Right lobe of liver (tissue), 6 donors: ENCODE measurements at regions not wholly inside any gene's neighbourhood (a gene's known extent, or its start where the extent isn't known, plus 50 kb on each side); places are given as distances from the start of the nearest gene placed in this dataset.
A peak's percentile ranks its signal among the peaks of the same experiment; 100 is the strongest.

ENCODE experiments used
- ATAC-seq, 4 donors: fragments of 200-7000 bp; cut with Tn5 transposase; one replicate each; pipeline ENCODE4 v1.9.1; 2020; ENCODE audit warnings: mild to moderate bottlenecking in 4 of 4, moderate library complexity in 4 of 4
- DNase-seq, 3 donors: peaks; one replicate each; pipeline ENCODE4 v3.0.0-alpha.2; 2020
- H3K27ac ChIP-seq, 3 donors: fragments of 200-600 bp; one replicate each; pipeline ENCODE4 v1.8.0; 2022
- H3K27me3 ChIP-seq, 2 donors: fragments of 200-600 bp; one replicate each; pipeline ENCODE4 v1.8.0; 2022
- H3K36me3 ChIP-seq, 4 donors: fragments of 200-600 bp; sonication (generic) in 1 of 4; one replicate each; pipeline versions ENCODE4 v1.5.1 to v1.8.0; 2017 to 2022; ENCODE audit warnings: control low read depth in 1 of 4
- H3K4me1 ChIP-seq, 4 donors: fragments of 200-600 bp; sonication (generic) in 1 of 4; one replicate each; pipeline versions ENCODE4 v1.5.1 to v1.8.0; 2017 to 2022; ENCODE audit warnings: control low read depth in 1 of 4
- H3K4me3 ChIP-seq, 3 donors: fragments of 200-600 bp; one replicate each; pipeline ENCODE4 v1.8.0; 2022
- H3K9me3 ChIP-seq, 4 donors: fragments of 200-600 bp; sonication (generic) in 1 of 4; one replicate each; pipeline versions ENCODE4 v1.5.1 to v1.8.0; 2017 to 2022; ENCODE audit warnings: control low read depth in 1 of 4
- POLR2A ChIP-seq: fragments of 450-650 bp; IDR thresholded peaks from one replicate; pipeline ENCODE4 v1.6.1; 2017; ENCODE audit warnings: antibody characterized with exemption, mild to moderate bottlenecking
- WGBS: methylation state at CpG from one replicate; pipeline ENCODE4 v1.1.6; 2018; ENCODE audit warnings: low coverage, low lambda C conversion rate; ENCODE audit not compliant: insufficient coverage; ENCODE audit errors: missing lambda C conversion rate; 5-methylcytosine and 5-hydroxymethylcytosine counted together
- intact Hi-C, 2 donors: fragments of 100-400 bp; cut with DNase I; formaldehyde crosslinking; loops; one replicate each; pipeline versions ENCODE4 v1.11.2 to v1.14.1; 2022
- TF ChIP-seq, protein P1 (sequence below), 4 donors: fragments of 200-600 bp in 3 of 4; fragments of 450-650 bp in 1 of 4; IDR thresholded peaks; one replicate each; pipeline versions ENCODE4 v1.5.1 to v1.8.0; 2016 to 2022; ENCODE audit warnings: antibody characterized with exemption in 4 of 4, mild to moderate bottlenecking in 2 of 4
- donor health status: DM: no; HTN: yes; CAD: no.
- donor health status: DM: no; HTN: no; CAD: no.
- donor health status: DM: no; HTN: no; CAD: no.
- donor health status: DM: no; HTN: yes; CAD: no.
- donor health status: DM: no; HTN: yes; CAD: no.

DNA sequence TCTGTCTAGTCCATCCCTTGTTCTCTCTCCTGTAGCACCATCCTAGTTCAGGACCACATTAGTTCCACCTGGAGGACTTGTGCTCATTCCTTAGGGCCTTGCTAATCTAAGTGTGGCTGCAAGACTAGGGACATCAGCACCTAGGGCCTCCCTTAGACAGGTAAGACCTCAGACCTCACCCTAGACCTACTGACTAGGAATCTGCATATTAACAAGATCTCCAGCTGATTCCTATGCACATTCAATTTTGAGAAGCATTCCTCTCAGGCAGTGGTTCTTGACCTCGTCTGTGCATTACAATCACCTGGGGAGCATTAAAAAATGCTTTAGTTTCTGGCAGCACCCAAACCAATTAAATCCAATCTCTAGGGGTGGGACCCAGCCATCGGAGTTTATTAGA is 238.4 kb upstream of the RGMA start:
- Histone ChIP-seq H3K4me3 (no peak overlapping the region), H3K27ac (no peak overlapping the region), H3K27me3 (no peaks in the 10 kb centered on the region), H3K36me3 (no peaks in the 10 kb centered on the region), H3K4me1 (no peaks in the 10 kb centered on the region), H3K9me3 (no peaks in the 10 kb centered on the region)
- intact Hi-C loops = no loop called here
- no peak for TF ChIP-seq POLR2A
- TF ChIP-seq, protein P1, sequence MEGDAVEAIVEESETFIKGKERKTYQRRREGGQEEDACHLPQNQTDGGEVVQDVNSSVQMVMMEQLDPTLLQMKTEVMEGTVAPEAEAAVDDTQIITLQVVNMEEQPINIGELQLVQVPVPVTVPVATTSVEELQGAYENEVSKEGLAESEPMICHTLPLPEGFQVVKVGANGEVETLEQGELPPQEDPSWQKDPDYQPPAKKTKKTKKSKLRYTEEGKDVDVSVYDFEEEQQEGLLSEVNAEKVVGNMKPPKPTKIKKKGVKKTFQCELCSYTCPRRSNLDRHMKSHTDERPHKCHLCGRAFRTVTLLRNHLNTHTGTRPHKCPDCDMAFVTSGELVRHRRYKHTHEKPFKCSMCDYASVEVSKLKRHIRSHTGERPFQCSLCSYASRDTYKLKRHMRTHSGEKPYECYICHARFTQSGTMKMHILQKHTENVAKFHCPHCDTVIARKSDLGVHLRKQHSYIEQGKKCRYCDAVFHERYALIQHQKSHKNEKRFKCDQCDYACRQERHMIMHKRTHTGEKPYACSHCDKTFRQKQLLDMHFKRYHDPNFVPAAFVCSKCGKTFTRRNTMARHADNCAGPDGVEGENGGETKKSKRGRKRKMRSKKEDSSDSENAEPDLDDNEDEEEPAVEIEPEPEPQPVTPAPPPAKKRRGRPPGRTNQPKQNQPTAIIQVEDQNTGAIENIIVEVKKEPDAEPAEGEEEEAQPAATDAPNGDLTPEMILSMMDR (IDR thresholded peaks at IDR 0.05) = no peak
- DNase-seq = no peak
- 17% methylated on average over 2 of the region's 2 CpGs for WGBS
- no peak for ATAC-seq

DNA sequence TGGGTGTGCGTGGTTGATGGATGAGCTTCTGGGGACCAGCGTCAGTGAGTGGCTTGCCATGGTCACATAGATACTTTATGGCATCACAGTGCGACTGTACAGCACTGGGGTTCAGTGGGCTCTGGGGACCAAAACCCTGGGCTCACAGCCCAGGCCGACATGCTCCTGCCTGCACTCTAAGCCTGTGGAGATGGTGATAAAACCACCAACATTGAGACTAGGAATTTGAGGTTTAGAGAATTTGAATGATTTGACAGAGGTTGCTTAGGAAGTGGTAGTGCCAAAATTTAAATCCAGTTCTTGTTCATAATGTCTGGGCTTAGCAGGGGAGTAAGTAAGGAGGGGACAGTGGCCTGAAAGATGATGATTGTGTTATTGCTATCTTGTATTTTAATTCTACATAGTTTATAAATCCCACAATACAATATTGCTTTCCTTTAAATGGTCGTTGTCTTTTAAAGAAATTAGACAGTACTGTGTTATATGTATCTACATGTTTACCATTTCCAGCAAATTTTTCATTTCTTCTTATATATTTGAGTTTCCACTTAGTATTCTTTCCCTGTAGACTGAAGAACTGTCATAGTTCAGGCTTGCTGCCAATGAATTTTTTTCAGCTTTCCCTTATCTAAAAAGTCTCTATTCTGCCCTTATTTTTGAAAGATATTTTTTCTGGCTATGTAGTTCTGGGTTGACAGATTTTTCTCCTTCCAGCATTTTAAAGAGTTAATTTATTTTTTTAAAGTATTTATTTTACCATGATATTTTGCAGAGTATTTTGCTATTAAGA is 235.4 kb upstream of the RGMA start:
- no peak for TF ChIP-seq POLR2A
- TF ChIP-seq, protein P1 (IDR thresholded peaks at IDR 0.05) = no peak
- H3K27ac ChIP-seq = no peak overlapping the region
- no peaks in the 10 kb centered on the region for H3K27me3 ChIP-seq
- H3K4me1 ChIP-seq = no peaks in the 10 kb centered on the region
- no peak overlapping the region for H3K4me3 ChIP-seq
- intact Hi-C loops = no loop called here
- no peaks in the 10 kb centered on the region for H3K9me3 ChIP-seq
- no peak for DNase-seq
- no peaks in the 10 kb centered on the region for H3K36me3 ChIP-seq
- ATAC-seq = no peak
- WGBS = 37% methylated on average over 2 of the region's 5 CpGs

DNA sequence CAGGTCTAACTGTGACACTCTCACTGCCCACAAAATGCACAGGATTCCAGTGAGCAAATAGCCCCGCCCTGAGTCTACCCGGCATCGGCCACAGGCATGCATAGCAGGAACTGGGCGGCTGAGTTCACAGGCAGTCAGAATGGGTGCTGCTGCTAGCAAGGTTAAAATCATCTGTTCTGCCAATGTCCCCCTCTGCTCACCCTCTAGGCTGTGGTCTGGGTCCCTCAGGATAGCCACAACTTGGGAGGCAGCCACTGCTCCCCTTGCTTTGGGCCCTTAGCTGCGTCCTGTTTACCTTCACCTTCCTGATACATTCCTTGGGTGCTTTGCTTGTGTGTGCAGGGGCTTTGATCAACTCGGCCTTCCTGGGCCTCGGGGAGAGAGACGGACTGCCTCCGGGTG is 232.9 kb upstream of the RGMA start:
- H3K27me3 ChIP-seq = no peaks in the 10 kb centered on the region
- no peak overlapping the region for H3K27ac ChIP-seq
- ATAC-seq (peak in 1 of 4 donors; percentile 21), DNase-seq (no peak)
- no peak overlapping the region for H3K4me3 ChIP-seq
- H3K4me1 ChIP-seq = no peaks in the 10 kb centered on the region
- WGBS = 32% methylated on average over 5 of the region's 9 CpGs
- no peaks in the 10 kb centered on the region for H3K36me3 ChIP-seq
- intact Hi-C loops = no loop called here
- no peaks in the 10 kb centered on the region for H3K9me3 ChIP-seq
- TF ChIP-seq, protein P1 (IDR thresholded peaks at IDR 0.05) = no peak
- TF ChIP-seq POLR2A = no peak

DNA sequence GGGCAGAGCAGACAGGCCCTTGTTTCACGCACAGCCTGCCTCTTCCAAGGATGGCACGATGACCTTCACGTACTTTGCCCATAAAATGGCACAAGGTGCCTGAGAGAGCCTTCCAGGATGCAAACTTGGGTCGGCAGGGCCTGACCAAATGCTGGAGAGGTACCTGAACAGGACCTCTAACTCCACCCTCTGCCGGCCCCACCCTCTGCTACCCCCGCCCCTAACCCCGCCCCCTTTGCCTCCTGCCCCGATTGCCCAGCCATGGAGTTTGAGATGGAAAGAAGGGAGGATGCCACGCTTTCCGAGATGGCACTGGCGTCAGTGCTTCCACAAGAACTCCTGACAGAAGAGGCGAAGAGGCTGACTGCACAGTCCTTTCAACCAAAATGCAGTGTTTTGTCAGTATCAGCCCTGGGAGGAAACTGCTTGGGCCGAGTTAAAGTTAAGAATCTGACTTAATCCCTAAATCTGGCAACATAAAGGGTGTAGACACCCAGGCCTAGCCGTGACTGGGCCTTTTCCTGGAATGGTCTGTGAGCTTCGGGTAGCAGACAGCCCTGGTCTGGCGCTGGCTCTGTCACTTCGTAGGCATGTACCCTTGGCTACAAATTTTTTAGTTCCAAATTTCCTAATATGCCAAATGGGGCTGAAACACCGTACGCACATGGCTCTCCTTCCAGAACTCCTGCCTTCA is 230.3 kb upstream of the RGMA start:
- Histone ChIP-seq H3K4me3 (no peak overlapping the region), H3K36me3 (no peaks in the 10 kb centered on the region), H3K4me1 (no peaks in the 10 kb centered on the region), H3K9me3 (no peaks in the 10 kb centered on the region), H3K27ac (no peak overlapping the region), H3K27me3 (no peaks in the 10 kb centered on the region)
- DNase-seq = no peak
- TF ChIP-seq POLR2A = no peak
- TF ChIP-seq, protein P1 (IDR thresholded peaks at IDR 0.05) = no peak
- intact Hi-C loops = no loop called here
- 70% methylated on average over 3 of the region's 19 CpGs for WGBS
- ATAC-seq = no peak
